OCI-LY1 (cell line): ENCODE measurements at regions not wholly inside any gene's neighbourhood (a gene's known extent, or its start where the extent isn't known, plus 50 kb on each side); places are given as distances from the start of the nearest gene placed in this dataset.

ENCODE experiments used
- CTCF ChIP-seq: fragments of 200-600 bp; sonication (generic), shearing (Covaris generic); IDR thresholded peaks from 2 replicates; pipeline ENCODE4 v1.5.1; 2017; ENCODE audit warnings: mild to moderate bottlenecking, antibody characterized with exemption, low read length, moderate library complexity, mixed read lengths
- EZH2 ChIP-seq: fragments of 200-600 bp; sonication (generic), shearing (Covaris generic); IDR thresholded peaks from 2 replicates; pipeline ENCODE4 v1.8.0; 2017; ENCODE audit warnings: borderline replicate concordance, mixed run types, mild to moderate bottlenecking, antibody characterized with exemption, low read length, moderate library complexity, mixed read lengths

- TF ChIP-seq CTCF (no peak), EZH2 (no peak)
Measured at GRCh38 chr3:96200897-96201296, 613.5 kb upstream of the EPHA6 start.
